CD4-positive, alpha-beta T cell (primary cell): ENCODE measurements at regions not wholly inside any gene's neighbourhood (a gene's known extent, or its start where the extent isn't known, plus 50 kb on each side); places are given as distances from the start of the nearest gene placed in this dataset.

Experiments
- ATAC-seq: fragments of 200-7000 bp; cut with Tn5 transposase; one replicate; pipeline ENCODE4 v1.10.0; 2022; ENCODE audit warnings: mild to moderate bottlenecking; ENCODE audit not compliant: poor library complexity
- CTCF ChIA-PET: fragments of 350-600 bp; sonication (Branson Sonifier 250); formaldehyde crosslinking; loops from one replicate; lab custom pipeline; 2021; ENCODE audit warnings: antibody characterized with exemption, inconsistent platforms; lab: Charles Lee
- POLR2A ChIA-PET: fragments of 350-600 bp; sonication (Branson Sonifier 250); formaldehyde crosslinking; loops from one replicate; lab custom pipeline; 2021; ENCODE audit warnings: antibody characterized with exemption, inconsistent platforms; lab: Charles Lee
- DNase-seq, 14 experiments: peaks; one replicate each; pipeline ENCODE4 v3.0.0-alpha.2; 2013 to 2020; ENCODE audit warnings: mixed read lengths in 2 of 14
- H3K27ac ChIP-seq, 2 donors: one replicate each; pipeline versions ENCODE4 v1.5.1 to v1.7.0; 2013; ENCODE audit warnings: low read length in 2 of 2, low read depth in 1 of 2, mild to moderate bottlenecking in 1 of 2
- H3K27me3 ChIP-seq, 2 experiments: 1 replicate in 1 of 2; 2 replicates in 1 of 2; pipeline versions ENCODE4 v1.6.1 to v1.7.0; 2013; ENCODE audit warnings: low read length in 2 of 2, control low read depth in 1 of 2, mild to moderate bottlenecking in 1 of 2, moderate library complexity in 1 of 2; ENCODE audit not compliant: insufficient read depth in 2 of 2, control insufficient read depth in 1 of 2
- H3K36me3 ChIP-seq: one replicate; pipeline ENCODE4 v1.6.1; 2013; ENCODE audit warnings: low read length, control low read depth; ENCODE audit not compliant: insufficient read depth
- H3K4me1 ChIP-seq: one replicate; pipeline ENCODE4 v1.6.1; 2013; ENCODE audit warnings: low read length, control low read depth; ENCODE audit not compliant: insufficient read depth
- H3K4me3 ChIP-seq: one replicate; pipeline ENCODE4 v1.5.1; 2013; ENCODE audit warnings: mild to moderate bottlenecking, low read length, moderate library complexity
- H3K9me3 ChIP-seq, 2 experiments: 1 replicate in 1 of 2; 2 replicates in 1 of 2; pipeline versions ENCODE4 v1.6.1 to v1.7.0; 2013; ENCODE audit warnings: low read length in 2 of 2, mild to moderate bottlenecking in 2 of 2, control low read depth in 1 of 2, moderate library complexity in 1 of 2; ENCODE audit not compliant: control insufficient read depth in 1 of 2, insufficient read depth in 1 of 2
- H3K27ac Mint-ChIP-seq: one replicate; pipeline ENCODE4 v1.8.0; 2020; ENCODE audit warnings: mixed read lengths
- H3K27me3 Mint-ChIP-seq: one replicate; pipeline ENCODE4 v1.8.0; 2021; ENCODE audit warnings: mixed read lengths
- H3K36me3 Mint-ChIP-seq: one replicate; pipeline ENCODE4 v1.8.0; 2021; ENCODE audit warnings: low read depth, mixed read lengths
- H3K4me1 Mint-ChIP-seq: one replicate; pipeline ENCODE4 v1.8.0; 2021; ENCODE audit warnings: low read depth, mixed read lengths
- H3K4me3 Mint-ChIP-seq: one replicate; pipeline ENCODE4 v1.8.0; 2020; ENCODE audit warnings: mild to moderate bottlenecking, mixed read lengths
- H3K9me3 Mint-ChIP-seq: one replicate; pipeline ENCODE4 v1.8.0; 2020; ENCODE audit warnings: mixed read lengths
- CTCF ChIP-seq: fragments of 200-600 bp; IDR thresholded peaks from one replicate; pipeline ENCODE4 v1.8.0; 2022; ENCODE audit warnings: antibody characterized with exemption, mild to moderate bottlenecking
- intact Hi-C, 2 experiments: fragments of 100-400 bp; cut with DNase I in 1 of 2; cut with micrococcal nuclease in 1 of 2; formaldehyde crosslinking; loops; one replicate each; pipeline versions ENCODE4 v1.15.1 to v1.9.0; 2023 to 2025; cut with DNase I, micrococcal nuclease

- no peak overlapping the region for H3K4me3 Mint-ChIP-seq
- H3K9me3 Mint-ChIP-seq: no peaks in the 10 kb centered on the region
- H3K27ac ChIP-seq: no peak overlapping the region
- no peak for TF ChIP-seq CTCF
- DNase-seq: no peak
- H3K4me1 Mint-ChIP-seq: no peaks in the 10 kb centered on the region
- no peaks in the 10 kb centered on the region for H3K36me3 Mint-ChIP-seq
- intact Hi-C loops: no loop called here
- CTCF ChIA-PET: no interaction called here
- no peak for ATAC-seq
- no peaks in the 10 kb centered on the region for H3K36me3 ChIP-seq
- H3K27me3 ChIP-seq: peaks cover 13 to 15% of the 10 kb centered on the region in 2 experiments
- POLR2A ChIA-PET: no interaction called here
- H3K27me3 Mint-ChIP-seq: peaks cover 38% of the 10 kb centered on the region
- H3K4me3 ChIP-seq: no peak overlapping the region
- H3K4me1 ChIP-seq: no peaks in the 10 kb centered on the region
- no peaks in the 10 kb centered on the region for H3K9me3 ChIP-seq
- H3K27ac Mint-ChIP-seq: no peak overlapping the region
Measured at GRCh38 chr3:194738254-194739093, 52.8 kb downstream of the FAM43A start.

GRCh38 chr3:194739498-194740284, 54.0 kb downstream of the FAM43A start:
- POLR2A ChIA-PET: no interaction called here
- peaks cover 13 to 15% of the 10 kb centered on the region in 2 experiments for H3K27me3 ChIP-seq

More at GRCh38 chr3:194739498-194740284, 54.0 kb downstream of the FAM43A start:
- ATAC-seq: no peak
- intact Hi-C loops: no loop called here
- CTCF ChIA-PET: no interaction called here
- Histone ChIP-seq H3K27ac (no peak overlapping the region), H3K36me3 (no peaks in the 10 kb centered on the region), H3K4me1 (no peaks in the 10 kb centered on the region), H3K9me3 (no peaks in the 10 kb centered on the region), H3K4me3 (no peak overlapping the region)
- Mint-ChIP-seq H3K27ac (no peak overlapping the region), H3K36me3 (no peaks in the 10 kb centered on the region), H3K4me3 (no peak overlapping the region), H3K9me3 (no peaks in the 10 kb centered on the region), H3K4me1 (no peaks in the 10 kb centered on the region), H3K27me3 (peaks cover 39% of the 10 kb centered on the region)
- no peak for DNase-seq
- TF ChIP-seq CTCF: no peak
